ENCODE measurements at regions not wholly inside any gene's neighbourhood (a gene's known extent, or its start where the extent isn't known, plus 50 kb on each side); places are given as distances from the start of the nearest gene placed in this dataset.

DNA sequence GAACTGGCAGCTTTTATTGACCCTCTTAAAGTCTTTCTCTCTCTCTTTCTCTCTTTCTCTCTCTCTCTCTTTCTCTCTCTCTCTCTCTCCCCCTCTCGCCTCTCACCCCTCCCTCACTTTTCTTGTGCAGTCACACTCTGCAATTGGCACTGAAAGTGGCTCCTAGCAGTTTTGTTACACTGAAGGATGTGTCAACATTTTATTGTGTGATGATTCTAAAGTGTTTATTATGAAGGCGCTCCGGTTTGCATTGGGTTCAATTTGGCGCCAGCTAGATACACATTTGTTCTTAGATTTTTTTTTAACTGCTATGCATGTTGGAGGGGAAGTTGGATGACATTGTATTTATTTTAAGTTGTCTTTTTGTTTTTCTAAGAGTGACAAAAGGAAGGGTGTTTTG lies 64.0 kb upstream of the CHRM3 start:
- no peaks in the 10 kb centered on the region for H3K36me3 ChIP-seq
- no peaks in the 10 kb centered on the region for H3K27me3 ChIP-seq
- H3K27ac ChIP-seq = no peak overlapping the region
- DNase-seq = no peak
- H3K4me3 ChIP-seq = no peak overlapping the region
- TF ChIP-seq, protein P1, sequence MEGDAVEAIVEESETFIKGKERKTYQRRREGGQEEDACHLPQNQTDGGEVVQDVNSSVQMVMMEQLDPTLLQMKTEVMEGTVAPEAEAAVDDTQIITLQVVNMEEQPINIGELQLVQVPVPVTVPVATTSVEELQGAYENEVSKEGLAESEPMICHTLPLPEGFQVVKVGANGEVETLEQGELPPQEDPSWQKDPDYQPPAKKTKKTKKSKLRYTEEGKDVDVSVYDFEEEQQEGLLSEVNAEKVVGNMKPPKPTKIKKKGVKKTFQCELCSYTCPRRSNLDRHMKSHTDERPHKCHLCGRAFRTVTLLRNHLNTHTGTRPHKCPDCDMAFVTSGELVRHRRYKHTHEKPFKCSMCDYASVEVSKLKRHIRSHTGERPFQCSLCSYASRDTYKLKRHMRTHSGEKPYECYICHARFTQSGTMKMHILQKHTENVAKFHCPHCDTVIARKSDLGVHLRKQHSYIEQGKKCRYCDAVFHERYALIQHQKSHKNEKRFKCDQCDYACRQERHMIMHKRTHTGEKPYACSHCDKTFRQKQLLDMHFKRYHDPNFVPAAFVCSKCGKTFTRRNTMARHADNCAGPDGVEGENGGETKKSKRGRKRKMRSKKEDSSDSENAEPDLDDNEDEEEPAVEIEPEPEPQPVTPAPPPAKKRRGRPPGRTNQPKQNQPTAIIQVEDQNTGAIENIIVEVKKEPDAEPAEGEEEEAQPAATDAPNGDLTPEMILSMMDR (IDR thresholded peaks at IDR 0.05) = no peak
- no peaks in the 10 kb centered on the region for H3K9me3 ChIP-seq
- intact Hi-C loops (cut with DNase I) = no loop called here
- no peak for ATAC-seq
- no peaks in the 10 kb centered on the region for H3K4me1 ChIP-seq

- TF ChIP-seq, protein P1 (IDR thresholded peaks at IDR 0.05) = no peak
- H3K4me1 ChIP-seq = no peaks in the 10 kb centered on the region
- no peaks in the 10 kb centered on the region for H3K27me3 ChIP-seq
- ATAC-seq (no peak), DNase-seq (no peak)
- H3K36me3 ChIP-seq = no peaks in the 10 kb centered on the region
- no peak overlapping the region for H3K4me3 ChIP-seq
- H3K27ac ChIP-seq = no peak overlapping the region
- intact Hi-C loops (cut with DNase I) = no loop called here
- no peaks in the 10 kb centered on the region for H3K9me3 ChIP-seq
Measured at GRCh38 chr1:239321877-239322276, 64.5 kb upstream of the CHRM3 start.

DNA sequence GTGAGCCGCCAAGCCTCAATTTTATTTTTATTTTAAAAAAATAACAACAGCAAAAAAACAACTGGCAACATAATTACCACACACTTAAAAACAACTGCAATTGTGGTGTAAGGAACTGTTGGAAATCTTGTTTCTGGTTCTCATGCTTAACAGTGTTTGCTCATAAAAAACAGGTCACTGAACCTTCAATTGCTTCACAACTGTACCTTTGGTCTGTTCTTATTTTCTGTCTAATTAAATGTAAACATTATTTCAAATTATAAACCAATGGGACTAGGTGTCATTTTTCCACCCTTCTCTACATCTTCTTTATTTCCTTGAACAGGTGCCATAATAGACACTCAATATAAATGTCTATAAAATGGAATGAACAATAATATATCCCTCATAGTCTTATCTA lies 68.4 kb upstream of the CHRM3 start:
- Histone ChIP-seq H3K36me3 (no peaks in the 10 kb centered on the region), H3K4me1 (no peaks in the 10 kb centered on the region), H3K9me3 (no peaks in the 10 kb centered on the region), H3K4me3 (no peak overlapping the region), H3K27ac (no peak overlapping the region), H3K27me3 (no peaks in the 10 kb centered on the region)
- no peak for DNase-seq
- TF ChIP-seq, protein P1 (IDR thresholded peaks at IDR 0.05) = no peak
- no peak for ATAC-seq
- intact Hi-C loops (cut with DNase I) = no loop called here

DNA sequence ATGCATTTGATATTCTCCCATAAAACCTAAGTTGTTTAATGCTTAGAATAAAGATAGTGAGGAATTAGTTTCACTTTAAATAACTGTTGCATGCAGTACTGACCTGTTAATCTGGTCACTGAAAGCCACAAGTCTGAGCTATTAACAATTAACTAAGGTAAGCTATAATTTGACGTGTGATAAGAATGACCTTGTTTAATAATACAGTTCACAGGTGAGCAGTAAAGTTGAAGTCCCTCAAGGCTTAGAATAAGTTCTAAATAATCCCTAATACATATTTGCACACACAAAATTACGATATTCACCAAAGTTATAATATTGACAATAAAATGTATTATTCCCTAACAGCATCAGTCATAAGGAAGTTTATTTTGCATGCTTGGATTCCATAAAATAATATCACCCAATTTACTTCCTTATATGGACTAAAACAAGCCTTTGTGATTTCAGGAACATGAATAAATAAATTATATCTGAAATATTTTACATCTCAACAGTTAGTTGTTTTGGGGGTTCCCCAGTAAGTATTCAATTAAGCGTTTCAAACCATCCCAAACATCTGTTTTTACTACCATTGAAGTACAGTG lies 70.6 kb upstream of the CHRM3 start:
- TF ChIP-seq, protein P1 (IDR thresholded peaks at IDR 0.05) = no peak
- H3K36me3 ChIP-seq = no peaks in the 10 kb centered on the region
- no peak overlapping the region for H3K27ac ChIP-seq
- H3K4me3 ChIP-seq = no peak overlapping the region
- intact Hi-C loops (cut with DNase I) = no loop called here
- no peaks in the 10 kb centered on the region for H3K4me1 ChIP-seq
- no peaks in the 10 kb centered on the region for H3K27me3 ChIP-seq
- DNase-seq (no peak), ATAC-seq (peak; percentile 43)
- H3K9me3 ChIP-seq = no peaks in the 10 kb centered on the region

DNA sequence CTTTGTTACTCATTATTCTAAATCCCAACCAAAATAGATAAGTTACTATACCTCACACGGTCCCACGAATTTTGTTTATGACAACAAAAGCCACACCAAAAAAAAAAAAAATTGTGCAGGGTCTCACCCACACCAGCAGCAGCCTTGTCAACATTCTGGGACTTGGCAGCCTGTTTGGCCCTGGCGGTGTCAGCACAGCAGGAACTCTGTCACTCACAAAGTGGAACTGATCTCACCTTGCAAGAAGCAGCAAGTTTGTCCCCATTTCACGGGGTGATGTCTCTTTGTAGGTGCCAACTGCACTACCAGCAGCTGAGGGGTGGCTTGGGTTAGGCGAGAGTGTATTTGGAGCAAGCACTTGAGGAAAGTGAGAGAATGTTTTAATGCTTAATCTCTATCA lies 75.0 kb upstream of the CHRM3 start:
- intact Hi-C loops (cut with DNase I) = no loop called here
- DNase-seq (no peak), ATAC-seq (no peak)
- H3K27me3 ChIP-seq = no peaks in the 10 kb centered on the region
- no peak overlapping the region for H3K27ac ChIP-seq
- H3K9me3 ChIP-seq = no peaks in the 10 kb centered on the region
- H3K4me1 ChIP-seq = no peaks in the 10 kb centered on the region
- TF ChIP-seq, protein P1 (IDR thresholded peaks at IDR 0.05) = no peak
- no peaks in the 10 kb centered on the region for H3K36me3 ChIP-seq
- no peak overlapping the region for H3K4me3 ChIP-seq
